ENCODE measurements at regions not wholly inside any gene's neighbourhood (a gene's known extent, or its start where the extent isn't known, plus 50 kb on each side); places are given as distances from the start of the nearest gene placed in this dataset.
"Not testable (repeated sequence)": the region's sequence is repeated elsewhere in the genome, so short reads cannot be mapped to it uniquely, and the experiment has no call there.

GRCh38 chr1:184817003-184817402 lies 62.3 kb upstream of the EDEM3 start:
- TF ChIP-seq STAT1 (IDR thresholded peaks at IDR 0.05; ENCODE audit: unreplicated experiment); EZH2 (IDR thresholded peaks at IDR 0.05; ENCODE audit: low read depth, unreplicated experiment); POLR2AphosphoS5 (IDR thresholded peaks at IDR 0.05; ENCODE audit: low read depth); CTCF (conservative IDR thresholded peaks at IDR 0.05; ENCODE audit: low read depth in 2 of 2); CREB1 (CRISPR knock-in tag; IDR thresholded peaks at IDR 0.05; ENCODE audit: low read depth); ZNF331 (CRISPR knock-in tag; IDR thresholded peaks at IDR 0.05; ENCODE audit: low read depth); EZH2phosphoT487 (IDR thresholded peaks at IDR 0.05; ENCODE audit: unreplicated experiment); NANOG (IDR thresholded peaks at IDR 0.05; ENCODE audit: borderline replicate concordance): not testable (repeated sequence)
- TF ChIP-seq, protein P1, sequence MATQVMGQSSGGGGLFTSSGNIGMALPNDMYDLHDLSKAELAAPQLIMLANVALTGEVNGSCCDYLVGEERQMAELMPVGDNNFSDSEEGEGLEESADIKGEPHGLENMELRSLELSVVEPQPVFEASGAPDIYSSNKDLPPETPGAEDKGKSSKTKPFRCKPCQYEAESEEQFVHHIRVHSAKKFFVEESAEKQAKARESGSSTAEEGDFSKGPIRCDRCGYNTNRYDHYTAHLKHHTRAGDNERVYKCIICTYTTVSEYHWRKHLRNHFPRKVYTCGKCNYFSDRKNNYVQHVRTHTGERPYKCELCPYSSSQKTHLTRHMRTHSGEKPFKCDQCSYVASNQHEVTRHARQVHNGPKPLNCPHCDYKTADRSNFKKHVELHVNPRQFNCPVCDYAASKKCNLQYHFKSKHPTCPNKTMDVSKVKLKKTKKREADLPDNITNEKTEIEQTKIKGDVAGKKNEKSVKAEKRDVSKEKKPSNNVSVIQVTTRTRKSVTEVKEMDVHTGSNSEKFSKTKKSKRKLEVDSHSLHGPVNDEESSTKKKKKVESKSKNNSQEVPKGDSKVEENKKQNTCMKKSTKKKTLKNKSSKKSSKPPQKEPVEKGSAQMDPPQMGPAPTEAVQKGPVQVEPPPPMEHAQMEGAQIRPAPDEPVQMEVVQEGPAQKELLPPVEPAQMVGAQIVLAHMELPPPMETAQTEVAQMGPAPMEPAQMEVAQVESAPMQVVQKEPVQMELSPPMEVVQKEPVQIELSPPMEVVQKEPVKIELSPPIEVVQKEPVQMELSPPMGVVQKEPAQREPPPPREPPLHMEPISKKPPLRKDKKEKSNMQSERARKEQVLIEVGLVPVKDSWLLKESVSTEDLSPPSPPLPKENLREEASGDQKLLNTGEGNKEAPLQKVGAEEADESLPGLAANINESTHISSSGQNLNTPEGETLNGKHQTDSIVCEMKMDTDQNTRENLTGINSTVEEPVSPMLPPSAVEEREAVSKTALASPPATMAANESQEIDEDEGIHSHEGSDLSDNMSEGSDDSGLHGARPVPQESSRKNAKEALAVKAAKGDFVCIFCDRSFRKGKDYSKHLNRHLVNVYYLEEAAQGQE (IDR thresholded peaks at IDR 0.05; ENCODE audit: unreplicated experiment): not testable (repeated sequence)
